ENCODE measurements at regions not wholly inside any gene's neighbourhood (a gene's known extent, or its start where the extent isn't known, plus 50 kb on each side); places are given as distances from the start of the nearest gene placed in this dataset.

- TF ChIP-seq ZNF407 (CRISPR knock-in tag; IDR thresholded peaks at IDR 0.05; ENCODE audit: not compliant biosample characterization), result no peak
- TF ChIP-seq ZNF615 (CRISPR knock-in tag; IDR thresholded peaks at IDR 0.05; ENCODE audit: borderline replicate concordance), result no peak
- no peak for TF ChIP-seq ZBTB25 (CRISPR knock-in tag; IDR thresholded peaks at IDR 0.05)
- TF ChIP-seq ZNF589 (CRISPR knock-in tag; conservative IDR thresholded peaks at IDR 0.05), result no peak
- TF ChIP-seq LBX2 (CRISPR knock-in tag; IDR thresholded peaks at IDR 0.05; ENCODE audit: borderline replicate concordance), result no peak
- TF ChIP-seq SSRP1 (CRISPR knock-in tag; IDR thresholded peaks at IDR 0.05), result no peak
- TF ChIP-seq ZBTB7A (CRISPR knock-in tag; IDR thresholded peaks at IDR 0.05), result no peak
- TF ChIP-seq ZNF652 (CRISPR knock-in tag; IDR thresholded peaks at IDR 0.05; ENCODE audit: borderline replicate concordance, low read depth), result no peak
- no peak for TF ChIP-seq ZHX2 (IDR thresholded peaks at IDR 0.05; ENCODE audit: low read depth)
- no peak for TF ChIP-seq ZHX2 (CRISPR knock-in tag; IDR thresholded peaks at IDR 0.05; ENCODE audit: borderline replicate concordance)
- no peak for TF ChIP-seq ZNF598 (CRISPR knock-in tag; IDR thresholded peaks at IDR 0.05; ENCODE audit: borderline replicate concordance)
Observed at GRCh38 chr4:75325318-75325979, 188.8 kb downstream of the RCHY1 start (continued).
